CD4-positive, alpha-beta T cell treated with Interleukin-17A for 4 hours (primary cell): ENCODE measurements at regions not wholly inside any gene's neighbourhood (a gene's known extent, or its start where the extent isn't known, plus 50 kb on each side); places are given as distances from the start of the nearest gene placed in this dataset.
"Not testable (repeated sequence)": the region's sequence is repeated elsewhere in the genome, so short reads cannot be mapped to it uniquely, and the experiment has no call there.

ENCODE experiments used
- DNase-seq: peaks from one replicate; pipeline ENCODE4 v3.0.0-alpha.2; 2020; ENCODE audit warnings: mixed read lengths

- DNase-seq = no peak
These were observed 225.8 kb upstream of the RUNX1 start for GRCh38 chr21:35274923-35275322.

- DNase-seq = no peak
These were observed 225.0 kb upstream of the RUNX1 start for GRCh38 chr21:35274090-35274489.

DNA sequence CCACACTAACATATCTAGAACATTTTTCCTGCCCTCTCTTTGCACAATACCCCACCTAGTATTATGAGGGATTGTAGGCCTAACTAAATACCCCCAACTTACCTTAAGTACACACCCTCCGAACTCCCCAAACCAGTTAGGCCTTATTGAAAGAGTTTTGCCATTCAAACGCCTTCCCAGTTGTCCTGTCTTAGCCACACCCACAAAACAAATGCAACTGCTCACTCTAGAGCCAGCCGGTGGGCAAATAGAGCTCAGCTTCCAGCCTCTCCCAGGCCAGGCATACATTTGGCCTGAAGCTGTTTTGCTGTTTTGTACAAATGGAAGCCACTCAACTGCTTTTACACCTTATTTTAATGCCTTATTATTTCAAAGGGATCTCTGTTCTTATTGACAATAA, 224.2 kb upstream of the RUNX1 start:
- DNase-seq = no peak

DNA sequence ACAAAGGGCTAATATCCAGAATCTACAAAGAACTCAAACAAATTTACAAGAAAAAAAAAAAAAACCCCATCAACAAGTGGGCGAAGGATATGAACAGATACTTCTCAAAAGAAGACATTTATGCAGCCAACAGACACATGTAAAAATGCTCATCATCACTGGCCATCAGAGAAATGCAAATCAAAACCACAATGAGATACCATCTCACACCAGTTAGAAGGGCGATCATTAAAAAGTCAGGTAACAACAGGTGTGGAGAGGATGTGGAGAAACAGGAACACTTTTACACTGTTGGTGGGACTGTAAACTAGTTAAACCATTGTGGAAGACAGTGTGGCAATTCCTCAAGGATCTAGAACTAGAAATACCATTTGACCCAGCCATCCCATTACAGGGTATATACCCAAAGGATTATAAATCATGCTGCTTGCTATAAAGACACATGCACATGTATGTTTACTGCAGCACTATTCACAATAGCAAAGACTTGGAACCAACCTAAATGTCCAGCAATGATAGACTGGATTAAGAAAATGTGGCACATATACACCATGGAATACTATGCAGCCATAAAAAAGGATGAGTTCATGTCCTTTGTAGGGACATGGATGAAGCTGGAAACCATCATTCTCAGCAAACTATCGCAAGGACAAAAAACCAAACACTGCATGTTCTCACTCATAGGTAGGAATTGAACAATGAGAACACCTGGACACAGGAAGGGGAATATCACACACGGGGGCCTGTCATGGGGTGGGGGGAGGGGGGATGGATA, 222.4 kb upstream of the RUNX1 start:
- DNase-seq = not testable (repeated sequence)

DNA sequence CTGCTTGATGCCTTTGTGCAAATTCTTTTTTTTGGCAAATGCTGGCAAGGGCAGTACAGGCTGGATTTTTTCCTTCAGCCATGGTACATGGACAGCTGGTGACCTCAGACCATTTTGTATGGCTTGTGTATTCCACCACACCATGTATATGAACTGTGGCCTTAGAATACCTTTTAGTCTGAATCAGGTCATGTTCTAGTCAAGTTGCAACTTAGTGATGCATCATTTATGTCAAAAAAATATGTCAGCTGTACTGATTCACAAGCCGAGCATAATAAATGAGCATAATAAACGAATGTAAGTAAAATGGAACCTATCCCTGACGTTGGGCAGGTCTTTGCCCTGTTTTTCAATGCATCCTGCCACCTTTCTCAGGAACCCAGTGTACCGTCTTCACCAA, 219.7 kb upstream of the RUNX1 start:
- no peak for DNase-seq

- no peak for DNase-seq
These were observed 219.2 kb upstream of the RUNX1 start for GRCh38 chr21:35268261-35268660.

DNA sequence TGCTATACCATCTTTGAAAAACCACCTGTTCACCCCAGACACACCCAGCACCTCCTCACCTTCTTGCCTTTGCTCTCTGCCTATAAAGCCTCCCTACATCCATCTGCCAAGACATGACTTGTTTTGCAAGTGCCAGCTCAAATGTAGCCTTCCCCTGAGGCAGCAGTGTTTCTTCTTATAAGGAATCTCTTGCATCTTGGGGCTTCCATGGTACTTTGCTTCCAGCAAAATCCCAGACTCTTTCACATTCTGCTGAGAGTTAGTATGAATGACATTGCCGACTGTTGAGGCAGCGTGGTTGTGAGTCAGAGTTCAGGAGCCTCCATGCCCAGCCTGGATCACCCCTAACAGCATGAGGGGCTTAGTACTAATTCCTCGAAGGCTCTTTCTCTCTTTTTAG, 217.4 kb upstream of the RUNX1 start:
- no peak for DNase-seq

GRCh38 chr21:35265170-35265877, 216.2 kb upstream of the RUNX1 start:
- DNase-seq = no peak

GRCh38 chr21:35259457-35259856, 210.4 kb upstream of the RUNX1 start:
- DNase-seq = no peak

DNA sequence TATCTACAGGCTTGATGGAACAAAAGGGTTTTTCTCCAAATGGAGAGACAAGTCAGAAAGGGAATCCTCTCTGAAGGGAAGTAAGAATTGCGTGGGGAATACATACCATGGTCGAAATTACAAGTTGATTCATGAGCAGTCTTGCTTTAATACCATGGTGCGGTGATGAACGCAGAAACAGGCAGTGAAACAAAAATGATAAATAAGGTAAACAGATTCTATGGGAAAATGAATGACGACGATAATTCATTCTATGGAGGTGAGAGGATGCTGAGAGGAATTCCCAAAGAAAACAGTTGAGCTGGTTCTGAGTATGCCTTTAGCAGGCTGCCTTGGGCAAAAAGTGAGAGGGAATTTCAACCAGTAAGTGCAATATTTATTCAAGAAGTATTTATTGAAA, 209.4 kb upstream of the RUNX1 start:
- DNase-seq = no peak

- DNase-seq = no peak
These were observed 208.3 kb upstream of the RUNX1 start for GRCh38 chr21:35257413-35257812.

GRCh38 chr21:35256468-35256988, 207.4 kb upstream of the RUNX1 start:
- no peak for DNase-seq

GRCh38 chr21:35254765-35255138, 205.7 kb upstream of the RUNX1 start:
- no peak for DNase-seq

DNA sequence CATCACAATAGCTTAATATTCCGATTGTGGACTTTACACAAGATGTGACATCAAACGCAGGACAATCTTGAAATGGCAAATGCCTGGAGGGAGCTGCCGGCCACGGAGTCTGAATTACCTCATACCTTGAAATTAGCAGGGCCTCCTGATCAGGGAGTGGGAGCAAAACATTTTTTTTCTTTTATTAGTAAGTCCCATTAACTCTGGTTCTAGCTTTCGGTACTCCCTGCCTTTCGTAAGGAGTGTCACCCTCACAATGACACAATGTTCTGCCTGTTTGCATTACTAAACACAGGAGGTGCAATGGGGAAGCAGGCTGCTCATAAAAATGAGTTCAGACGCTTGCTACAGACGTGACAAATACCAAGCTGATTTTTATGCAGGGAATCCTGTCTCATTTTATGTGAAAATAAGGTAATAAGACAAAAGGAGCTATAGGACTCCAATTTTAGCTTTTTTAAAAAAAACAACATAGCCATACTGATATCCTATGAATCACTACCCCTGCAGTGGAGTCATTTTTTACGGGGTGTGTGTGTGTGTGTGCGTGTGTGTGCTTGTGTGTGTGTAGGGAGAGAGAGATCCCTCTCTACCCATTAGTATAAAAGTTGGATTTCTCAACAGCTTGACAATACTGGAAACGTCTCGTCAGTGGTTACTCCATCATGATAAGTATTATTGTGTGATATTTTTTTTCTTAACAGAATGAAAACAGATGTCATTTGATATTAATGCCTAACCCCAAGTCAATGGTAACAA, 205.1 kb upstream of the RUNX1 start:
- no peak for DNase-seq

DNA sequence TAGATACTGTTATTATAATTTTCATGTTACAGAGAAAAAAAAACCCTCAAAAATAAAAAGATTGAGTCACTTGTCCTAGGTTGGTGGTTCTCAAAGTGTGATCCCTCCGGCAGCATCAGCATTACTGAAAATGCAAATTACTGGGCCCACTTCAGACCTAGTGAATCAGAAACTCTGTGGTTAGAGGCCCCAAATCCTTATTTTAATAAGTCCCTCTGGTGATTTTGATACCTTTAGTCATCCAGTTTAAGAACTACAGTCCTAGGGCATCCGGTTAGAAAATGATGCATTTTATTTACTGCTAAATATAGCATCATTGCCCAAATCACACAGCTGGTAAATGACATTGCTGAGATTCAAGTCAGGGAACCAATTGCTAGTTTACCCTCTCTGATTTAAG, 203.7 kb upstream of the RUNX1 start:
- no peak for DNase-seq

DNA sequence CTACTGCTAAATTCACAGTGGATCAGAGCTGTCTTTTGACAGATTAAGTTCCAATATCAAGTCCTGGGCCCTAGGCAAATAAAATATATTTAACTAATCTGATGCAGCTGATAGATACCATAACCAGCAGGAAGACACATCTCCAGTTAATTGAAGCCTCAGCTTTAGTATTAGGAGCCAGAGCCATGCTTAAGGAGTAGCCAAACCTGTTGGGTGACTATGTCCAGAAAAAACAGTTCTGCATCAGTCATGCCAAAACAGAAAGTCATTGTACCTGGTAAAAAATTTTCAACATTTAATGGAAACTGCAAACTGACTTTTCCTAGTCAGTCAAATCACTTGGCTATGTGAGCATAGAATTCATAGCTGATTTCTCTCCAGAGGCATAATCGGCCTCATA, 200.5 kb upstream of the RUNX1 start:
- no peak for DNase-seq

GRCh38 chr21:35245879-35246278, 196.8 kb upstream of the RUNX1 start:
- DNase-seq = no peak

DNA sequence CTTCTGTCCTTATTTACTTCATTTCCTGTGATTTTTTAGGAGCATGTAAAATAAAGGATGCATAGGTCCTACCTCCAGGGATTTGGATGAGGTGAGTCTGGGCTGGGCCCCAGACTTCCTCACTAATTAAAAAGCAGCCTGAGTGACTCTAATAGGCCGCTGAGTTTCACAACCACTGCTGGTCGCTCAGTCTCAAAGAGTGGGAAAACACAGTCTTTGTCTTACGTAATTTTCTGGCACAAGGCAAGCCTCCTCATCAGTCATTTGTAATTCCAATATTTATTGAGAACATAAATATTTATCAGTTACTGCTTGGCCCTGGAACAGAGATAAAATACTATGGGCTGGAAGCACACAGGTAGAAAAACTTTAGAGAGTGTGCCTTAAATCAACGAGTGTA, 195.4 kb upstream of the RUNX1 start:
- no peak for DNase-seq

DNA sequence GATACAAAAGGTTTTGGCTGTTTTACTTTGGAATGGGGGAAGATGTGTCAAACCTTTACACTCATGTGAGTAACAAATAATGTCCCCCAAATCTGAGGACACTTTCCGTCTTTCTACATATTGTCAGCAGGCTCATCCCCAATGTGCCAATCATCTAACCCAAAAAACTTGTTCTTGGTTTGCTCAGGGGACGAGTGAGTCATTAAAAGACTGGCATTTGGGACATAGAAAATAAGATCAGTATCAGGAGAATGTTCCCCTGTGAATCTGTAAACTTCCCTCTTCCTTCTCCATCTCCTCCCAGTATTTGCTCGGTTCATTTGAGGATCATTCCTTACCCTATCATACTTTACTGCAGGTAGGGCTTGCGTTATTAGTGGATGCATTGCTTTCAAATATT, 194.1 kb upstream of the RUNX1 start:
- no peak for DNase-seq

DNA sequence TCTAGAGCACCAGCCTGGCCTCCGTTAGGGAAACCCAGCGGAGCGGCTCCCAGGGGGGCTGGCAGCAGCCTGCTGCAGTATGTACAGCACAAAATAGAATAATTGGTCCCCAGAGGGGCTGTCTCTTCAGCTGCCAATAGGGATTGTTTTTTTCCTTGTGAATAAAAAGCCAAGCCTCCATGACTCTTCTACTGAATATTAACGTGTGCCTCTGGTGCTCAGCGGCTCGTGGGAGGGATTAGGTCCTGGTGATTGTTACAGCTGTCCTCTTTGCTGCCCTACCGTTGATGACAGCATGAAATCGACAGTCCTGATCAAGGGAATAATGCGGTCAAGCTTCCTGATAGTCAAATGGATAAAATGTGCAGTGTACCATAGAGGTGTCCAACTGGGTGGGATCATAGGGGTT, 190.7 kb upstream of the RUNX1 start:
- no peak for DNase-seq

DNA sequence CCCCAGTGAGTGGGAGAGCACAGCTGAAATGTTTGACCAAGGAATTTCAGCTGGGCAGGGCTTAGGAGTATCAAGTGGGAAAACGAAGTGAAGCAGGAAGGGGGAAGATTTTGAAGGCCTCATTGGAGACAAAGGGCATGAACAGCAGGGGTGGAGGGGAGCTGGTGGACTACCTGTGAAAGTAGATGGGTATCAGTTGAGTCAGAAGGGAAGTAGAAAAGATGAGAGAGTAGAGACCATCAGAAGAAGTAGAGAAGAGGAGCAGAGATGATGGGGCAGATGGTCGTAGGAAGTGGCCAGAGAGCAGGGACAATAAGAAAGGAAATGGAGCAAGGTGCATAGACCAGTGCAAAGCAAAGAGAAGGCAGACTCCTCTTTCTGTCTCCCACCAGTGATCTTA, 189.0 kb upstream of the RUNX1 start:
- DNase-seq = no peak

GRCh38 chr21:35237287-35237686, 188.2 kb upstream of the RUNX1 start:
- no peak for DNase-seq

DNA sequence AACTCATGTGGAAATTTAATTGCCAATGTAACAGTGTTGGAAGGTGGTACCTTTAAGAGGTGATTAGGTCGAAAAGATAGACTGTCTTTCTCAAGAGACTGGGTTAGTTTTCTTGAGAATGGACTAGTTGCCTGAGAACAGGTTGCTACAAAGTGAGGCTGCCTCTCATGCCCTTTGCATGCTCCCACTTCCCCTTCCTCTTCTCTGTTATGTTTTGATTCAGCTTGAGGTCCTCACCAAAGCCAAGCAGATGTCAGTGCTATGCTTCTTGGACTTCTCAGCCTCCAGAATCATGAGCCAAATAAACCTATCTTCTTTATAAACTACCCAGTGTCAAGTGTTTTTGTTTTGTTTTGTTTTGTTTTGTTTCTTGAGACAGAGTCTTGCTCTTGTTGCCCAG, 187.0 kb upstream of the RUNX1 start:
- DNase-seq = no peak

- no peak for DNase-seq
These were observed 185.6 kb upstream of the RUNX1 start for GRCh38 chr21:35234725-35235124.
